Left ventricle myocardium superior (tissue), 1 donor: ENCODE measurements at regions not wholly inside any gene's neighbourhood (a gene's known extent, or its start where the extent isn't known, plus 50 kb on each side); places are given as distances from the start of the nearest gene placed in this dataset.
"Not testable (repeated sequence)": the region's sequence is repeated elsewhere in the genome, so short reads cannot be mapped to it uniquely, and the experiment has no call there.

Experiments used
- ATAC-seq: fragments of 200-7000 bp; cut with Tn5 transposase; one replicate; pipeline ENCODE4 v1.9.1; 2020; ENCODE audit warnings: mild to moderate bottlenecking, moderate library complexity
- DNase-seq: peaks from one replicate; pipeline ENCODE4 v3.0.0-alpha.2; 2020
- intact Hi-C: fragments of 100-400 bp; cut with micrococcal nuclease; formaldehyde crosslinking; loops from one replicate; pipeline ENCODE4 v1.11.0; 2022
- donor health status: DM: no; HTN: yes; CAD: no; lungs with severe emphysema.

DNA sequence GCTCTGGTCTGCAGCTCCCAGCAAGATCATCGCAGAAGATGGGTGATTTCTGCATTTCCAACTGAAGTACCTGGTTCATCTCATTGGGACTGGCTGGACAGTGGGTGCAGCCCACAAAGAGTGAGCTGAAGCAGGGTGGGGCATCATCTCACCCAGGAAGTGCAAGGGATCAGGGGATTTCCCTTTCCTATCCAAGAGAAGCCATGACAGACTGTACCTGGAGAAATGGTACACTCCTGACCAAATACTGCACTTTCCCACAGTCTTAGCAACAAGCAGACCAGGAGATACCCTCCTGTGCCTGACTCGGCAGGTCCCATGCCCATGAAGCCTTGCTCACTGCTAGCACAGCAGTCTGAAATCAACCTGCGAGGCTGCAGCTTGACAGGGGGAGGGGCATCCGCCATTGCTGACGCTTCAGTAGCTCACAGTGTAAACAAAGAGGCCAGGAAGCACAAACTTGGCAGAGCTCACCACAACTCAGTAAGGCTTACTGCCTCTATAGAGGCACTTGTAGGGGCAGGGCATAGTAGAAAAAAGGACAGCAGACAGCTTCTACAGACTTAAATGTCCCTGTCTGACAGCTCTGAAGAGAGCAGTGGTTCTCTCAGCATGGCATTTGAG, 60.5 kb downstream of the AREG start:
- ATAC-seq, DNase-seq, intact Hi-C loops: not testable (repeated sequence)

GRCh38 chr4:74509363-74509762, 64.4 kb downstream of the AREG start:
- ATAC-seq, intact Hi-C loops, DNase-seq: not testable (repeated sequence)

DNA sequence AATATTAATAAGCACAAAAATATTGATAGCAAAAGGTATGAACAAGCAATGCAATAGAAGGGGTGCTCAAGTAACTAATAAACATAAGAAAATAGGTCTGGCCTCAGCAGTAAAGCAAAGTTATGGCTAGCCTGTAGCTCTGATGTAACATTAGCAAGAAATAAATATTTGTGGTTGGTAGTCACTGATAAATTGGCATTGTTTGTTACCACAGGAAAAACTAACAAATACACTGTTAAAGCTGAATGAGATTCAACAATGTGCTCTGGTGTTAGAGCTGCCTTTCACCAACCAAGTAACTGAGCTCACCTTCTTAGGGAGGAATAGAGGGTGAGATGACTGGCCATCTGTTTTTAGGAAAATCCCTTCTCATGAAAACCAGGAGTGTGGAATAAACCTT, 71.4 kb downstream of the AREG start:
- DNase-seq = no peak
- intact Hi-C loops = no loop called here
- no peak for ATAC-seq

DNA sequence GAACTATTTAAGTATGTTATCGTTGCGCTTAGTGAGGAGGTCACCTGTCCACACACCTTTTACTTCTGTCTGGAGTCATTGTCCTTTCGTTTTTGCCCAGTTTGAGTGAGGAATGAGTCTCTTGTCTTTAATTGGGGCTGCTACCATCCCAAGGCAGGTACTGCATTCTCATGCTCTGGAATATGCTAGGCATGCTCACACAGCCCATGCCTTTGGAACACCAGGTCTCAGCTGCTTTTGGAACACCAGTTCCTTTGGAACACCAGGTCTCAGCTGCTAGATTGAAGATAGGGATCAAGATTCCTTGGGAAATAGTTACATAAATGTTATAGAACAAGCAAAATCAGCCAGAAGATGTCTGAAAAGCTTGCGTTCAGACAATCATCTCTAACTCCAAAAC, 73.1 kb downstream of the AREG start:
- no peak for DNase-seq
- ATAC-seq = no peak
- intact Hi-C loops = no loop called here

DNA sequence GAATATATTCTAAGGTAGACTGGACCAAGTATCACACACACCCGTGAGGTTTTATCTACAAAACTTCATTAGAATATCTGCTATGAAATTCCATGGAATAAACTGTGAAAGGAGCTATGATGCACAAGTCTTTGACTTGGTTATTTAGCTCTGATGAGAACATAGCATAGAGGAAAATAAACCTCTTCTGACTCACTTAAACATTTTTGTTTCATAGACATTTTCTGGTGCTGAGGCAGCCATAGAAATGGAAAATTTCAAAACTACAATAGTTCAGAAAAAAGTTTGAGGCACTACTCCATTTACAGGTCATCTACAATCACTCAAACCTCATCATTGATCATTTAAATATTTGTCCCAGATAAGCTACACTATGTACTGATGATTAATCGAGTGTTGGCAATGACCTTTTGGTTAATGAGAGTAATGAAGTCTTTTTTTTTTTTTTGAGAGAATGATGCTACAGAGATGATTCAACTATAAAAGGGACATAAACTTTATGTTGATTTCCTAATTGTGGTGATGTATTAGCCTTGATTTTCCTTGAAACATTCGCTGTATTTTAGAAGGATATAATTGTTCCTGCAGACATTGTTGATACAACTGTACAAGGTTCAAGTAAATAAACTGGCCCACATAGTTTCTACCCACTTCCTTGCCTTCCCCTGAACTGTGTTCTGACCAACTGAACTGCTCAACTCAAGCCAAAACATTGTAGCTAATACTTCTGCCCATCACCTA, 77.5 kb downstream of the AREG start:
- intact Hi-C loops = no loop called here
- ATAC-seq = no peak

DNA sequence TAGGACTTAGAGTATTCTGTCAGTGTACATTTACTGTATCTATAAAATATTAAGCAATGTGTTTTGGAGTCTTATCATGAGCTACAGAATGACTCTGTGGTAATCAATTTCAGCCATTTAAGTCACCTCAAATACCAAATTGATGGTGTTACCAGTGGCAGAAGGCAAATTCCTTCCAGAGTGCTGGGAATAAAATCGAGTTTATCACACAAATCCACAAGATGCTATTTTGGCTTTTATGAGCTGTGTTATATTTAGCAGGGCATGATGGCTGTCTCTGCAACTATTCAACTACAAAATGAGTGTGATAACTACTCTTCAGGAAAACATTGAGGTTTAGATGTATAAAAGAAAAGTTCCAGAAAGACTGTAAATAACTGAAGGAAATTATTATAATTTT, 78.2 kb downstream of the AREG start:
- ATAC-seq (no peak), DNase-seq (no peak)
- intact Hi-C loops = no loop called here

More for the DNA sequence above, 77.5 kb downstream of the AREG start:
- DNase-seq = no peak

DNA sequence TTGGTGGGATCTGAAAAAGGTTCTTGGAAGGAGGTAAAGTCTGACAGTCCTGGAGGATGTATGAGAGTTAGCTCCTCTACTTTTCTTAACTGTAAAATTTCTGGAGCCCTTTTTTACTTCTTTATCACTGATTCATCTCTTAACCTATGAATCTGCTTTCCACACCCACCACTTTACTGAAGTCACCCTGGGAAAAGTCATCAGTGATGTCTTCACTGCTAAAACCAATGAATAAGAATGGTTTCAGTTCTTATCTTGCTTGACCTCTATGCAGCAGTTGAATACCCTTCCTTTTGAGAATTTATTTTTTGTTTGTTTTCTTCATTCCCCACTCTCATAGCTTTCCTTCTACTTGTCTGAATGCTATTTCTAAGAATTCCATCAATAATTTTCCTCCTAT, 80.0 kb downstream of the AREG start:
- intact Hi-C loops = no loop called here
- DNase-seq = no peak
- ATAC-seq = no peak

GRCh38 chr4:74527049-74527448, 82.1 kb downstream of the AREG start:
- intact Hi-C loops = no loop called here
- ATAC-seq = no peak
- DNase-seq = no peak

- DNase-seq (no peak), ATAC-seq (no peak)
- intact Hi-C loops = no loop called here
Measured at GRCh38 chr4:74528178-74528577, 83.2 kb downstream of the AREG start.

- DNase-seq = no peak
- intact Hi-C loops = no loop called here
- ATAC-seq = no peak
Measured at GRCh38 chr4:74529284-74530041, 84.5 kb downstream of the AREG start.

DNA sequence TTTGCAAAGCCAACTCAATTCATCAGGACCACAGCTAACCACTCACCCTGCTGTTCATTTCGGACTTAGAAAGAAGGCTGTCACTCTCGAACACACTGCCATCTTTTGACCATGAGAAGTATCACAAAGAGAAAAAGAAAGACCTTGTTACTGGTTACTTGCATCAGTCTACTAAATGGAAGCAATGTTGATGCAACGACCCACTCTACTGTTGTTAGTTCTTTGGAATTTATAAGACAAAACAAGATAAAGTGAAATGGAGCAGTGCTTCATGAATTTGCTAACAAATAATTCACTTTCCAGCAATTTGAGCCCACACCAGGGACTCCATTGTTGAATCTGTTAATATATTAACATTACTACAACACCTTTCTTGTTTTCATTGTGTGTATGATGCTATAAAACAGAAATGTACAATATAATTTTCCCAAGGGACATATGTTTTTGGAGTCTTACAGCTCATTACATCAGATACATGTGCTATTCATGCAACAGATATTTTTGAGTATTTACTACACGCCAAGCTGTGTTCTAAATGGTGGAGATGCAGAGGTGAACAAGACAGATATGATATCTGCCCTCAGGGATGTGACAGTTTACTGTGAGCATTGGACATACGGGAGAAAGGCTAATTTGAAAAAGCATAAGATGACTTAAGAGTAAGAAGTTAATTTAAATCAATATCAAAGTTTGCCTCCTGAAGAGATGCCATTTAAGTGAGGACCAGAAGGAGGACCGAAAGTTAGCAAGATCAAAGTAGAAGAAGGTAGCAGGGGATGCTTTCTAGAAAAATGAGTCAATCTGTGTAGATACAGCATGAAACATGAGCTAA, 87.2 kb downstream of the AREG start:
- intact Hi-C loops = loop anchor here (2.0 kb wide), 1 partner anchor 155 kb away; no protein-coding TSS in a partner anchor
- no peak for DNase-seq
- peak; percentile 71 for ATAC-seq

DNA sequence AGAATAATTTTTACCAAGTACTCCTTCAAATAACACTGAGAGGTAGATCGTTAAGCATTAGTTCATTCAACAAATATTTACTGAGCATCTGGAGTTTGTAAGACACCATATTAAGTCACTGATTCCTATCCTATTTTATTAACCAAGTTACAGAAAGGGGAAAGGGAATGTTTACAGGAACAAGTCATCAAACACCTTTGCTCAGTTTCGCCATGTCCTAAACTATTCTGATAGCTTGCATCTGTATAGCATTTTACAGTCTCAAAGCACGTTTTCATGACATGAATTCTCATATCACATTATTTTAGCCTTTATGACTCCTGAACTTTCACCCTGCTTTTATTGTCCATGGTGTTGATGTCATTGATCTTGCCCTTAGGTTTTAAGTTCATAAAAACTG, 89.2 kb downstream of the AREG start:
- intact Hi-C loops = no loop called here
- ATAC-seq (no peak), DNase-seq (no peak)

DNA sequence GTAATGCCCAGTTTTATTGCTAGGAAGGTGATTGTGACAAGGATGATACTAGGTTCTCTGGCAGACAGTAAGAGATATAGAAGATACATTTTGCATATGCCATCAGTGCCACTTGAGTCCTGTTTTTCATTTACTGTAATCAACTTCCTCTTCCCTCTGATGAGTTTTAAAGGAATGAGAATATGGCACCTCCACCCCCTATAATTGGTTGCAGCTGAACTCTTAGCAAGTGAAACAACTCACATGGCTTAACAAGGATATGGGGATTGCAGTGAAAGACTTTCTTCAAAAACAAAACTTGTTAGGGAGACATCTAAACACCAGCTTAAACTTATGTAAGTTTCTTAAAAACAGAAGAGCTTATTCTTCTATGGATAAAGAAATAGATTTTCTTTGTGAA, 90.0 kb downstream of the AREG start:
- ATAC-seq (no peak), DNase-seq (no peak)
- intact Hi-C loops = no loop called here

GRCh38 chr4:74535512-74535911, 90.6 kb downstream of the AREG start:
- intact Hi-C loops = no loop called here
- DNase-seq (no peak), ATAC-seq (no peak)

DNA sequence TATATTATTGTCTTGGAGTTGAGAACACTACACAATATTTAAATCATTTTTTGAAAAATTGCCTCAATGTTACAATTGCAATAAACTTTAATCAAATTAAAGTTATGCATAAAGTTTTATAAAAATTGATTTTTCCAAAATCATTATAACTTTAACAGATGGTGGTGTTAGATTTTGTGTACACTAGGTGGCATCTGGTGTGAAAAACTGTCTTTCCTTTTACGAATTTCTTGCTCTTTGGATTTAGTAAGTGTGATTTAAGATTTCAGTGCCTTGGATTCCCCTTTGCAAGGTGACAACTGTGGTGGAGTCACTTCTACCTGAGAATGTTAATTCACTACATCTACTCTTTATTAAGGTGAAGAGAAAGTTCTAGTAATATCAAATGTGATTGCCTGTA, 91.6 kb downstream of the AREG start:
- intact Hi-C loops = no loop called here
- no peak for DNase-seq
- ATAC-seq = no peak

DNA sequence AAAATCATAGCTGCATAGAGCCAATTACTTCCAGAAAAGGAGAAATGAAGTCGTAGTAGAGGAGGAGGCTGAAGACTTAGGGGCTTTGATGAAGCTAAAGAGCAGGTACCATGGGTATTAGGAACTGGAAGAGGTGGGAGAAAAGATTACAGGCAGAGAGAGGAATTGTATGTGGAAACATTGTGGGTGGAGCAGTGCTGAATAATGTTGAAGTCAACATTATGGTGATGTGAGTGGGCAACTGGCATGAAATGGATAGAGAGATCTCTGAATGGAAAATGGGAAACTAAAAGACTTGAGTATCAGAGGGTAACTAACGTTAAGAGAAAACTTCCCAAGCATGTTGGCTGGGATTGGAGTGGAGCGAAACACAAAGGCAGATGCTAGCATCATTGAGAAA, 92.5 kb downstream of the AREG start:
- ATAC-seq = no peak
- intact Hi-C loops = no loop called here
- DNase-seq = no peak

GRCh38 chr4:74539044-74539790, 94.3 kb downstream of the AREG start:
- ATAC-seq = no peak
- intact Hi-C loops = no loop called here
- no peak for DNase-seq

DNA sequence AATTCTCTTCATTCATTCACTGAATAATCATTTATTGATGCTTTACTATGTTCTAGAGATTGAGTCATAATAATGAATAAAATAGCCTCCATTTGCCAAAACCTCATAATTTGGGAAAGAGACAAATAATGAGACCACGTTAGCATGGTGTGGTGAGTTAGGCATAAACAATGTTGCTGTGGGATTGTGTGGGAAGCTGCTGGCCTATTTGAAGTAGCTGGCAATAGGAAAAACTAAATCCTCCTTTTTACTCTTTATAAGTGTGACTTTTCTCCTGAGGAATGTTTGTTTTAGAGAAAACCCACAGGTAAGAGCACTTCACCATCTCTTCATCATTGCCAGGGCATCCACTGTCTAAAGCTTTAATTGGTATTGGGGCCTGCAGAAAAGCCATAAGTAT, 95.3 kb downstream of the AREG start:
- DNase-seq (no peak), ATAC-seq (no peak)
- intact Hi-C loops = no loop called here

DNA sequence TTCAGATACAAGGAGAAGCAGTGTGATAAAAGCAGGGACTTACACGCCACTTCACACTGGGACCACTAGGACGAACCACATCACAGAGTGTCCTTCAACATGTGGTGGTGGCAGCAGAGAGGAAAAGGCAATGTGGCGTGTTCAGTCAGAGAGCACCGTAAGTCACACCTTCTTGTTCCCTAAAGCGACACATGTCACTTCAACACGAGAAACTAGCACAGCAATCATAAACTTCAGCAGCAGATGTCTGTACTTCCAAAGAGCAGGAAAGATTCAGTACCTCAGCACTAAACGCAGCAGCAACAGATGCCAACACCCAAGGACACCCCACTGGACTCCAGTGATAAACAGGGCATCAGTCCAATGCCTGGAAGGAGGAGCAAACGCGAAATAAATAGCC, 96.7 kb downstream of the AREG start:
- intact Hi-C loops = no loop called here
- ATAC-seq (peak; percentile 60), DNase-seq (no peak)
